Loucy (cell line): ENCODE measurements at regions not wholly inside any gene's neighbourhood (a gene's known extent, or its start where the extent isn't known, plus 50 kb on each side); places are given as distances from the start of the nearest gene placed in this dataset.

Experiments
- EZH2phosphoT487 ChIP-seq: fragments of 200-600 bp; IDR thresholded peaks from 2 replicates; pipeline ENCODE4 v1.6.1; 2018; ENCODE audit warnings: antibody characterized with exemption, mild to moderate bottlenecking, moderate library complexity, borderline replicate concordance
- TF ChIP-seq, protein P1 (sequence below): fragments of 200-600 bp; sonication (generic); conservative IDR thresholded peaks from 2 replicates; pipeline ENCODE4 v1.5.1; 2014; ENCODE audit warnings: mild to moderate bottlenecking, antibody characterized with exemption, low read length

DNA sequence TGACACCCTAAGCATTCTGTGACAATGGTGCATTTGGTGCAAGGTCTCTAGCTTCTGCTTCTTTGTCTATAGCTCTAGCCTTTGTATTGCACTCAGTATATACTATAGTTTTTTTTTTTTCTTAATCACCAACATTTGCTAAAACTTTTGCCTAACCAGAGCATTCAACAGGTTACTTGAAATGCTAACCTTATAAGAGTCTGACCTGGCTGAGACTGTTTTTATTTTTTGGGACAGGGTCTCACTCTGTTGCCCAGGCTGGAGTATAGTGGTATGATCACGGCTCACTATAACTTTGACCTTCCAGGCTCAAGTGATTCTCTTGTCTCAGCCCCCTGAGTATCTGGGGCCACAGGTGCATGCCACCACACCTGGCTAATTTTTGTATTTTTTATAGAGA, 92.4 kb downstream of the ZNF365 start:
- TF ChIP-seq, protein P1, sequence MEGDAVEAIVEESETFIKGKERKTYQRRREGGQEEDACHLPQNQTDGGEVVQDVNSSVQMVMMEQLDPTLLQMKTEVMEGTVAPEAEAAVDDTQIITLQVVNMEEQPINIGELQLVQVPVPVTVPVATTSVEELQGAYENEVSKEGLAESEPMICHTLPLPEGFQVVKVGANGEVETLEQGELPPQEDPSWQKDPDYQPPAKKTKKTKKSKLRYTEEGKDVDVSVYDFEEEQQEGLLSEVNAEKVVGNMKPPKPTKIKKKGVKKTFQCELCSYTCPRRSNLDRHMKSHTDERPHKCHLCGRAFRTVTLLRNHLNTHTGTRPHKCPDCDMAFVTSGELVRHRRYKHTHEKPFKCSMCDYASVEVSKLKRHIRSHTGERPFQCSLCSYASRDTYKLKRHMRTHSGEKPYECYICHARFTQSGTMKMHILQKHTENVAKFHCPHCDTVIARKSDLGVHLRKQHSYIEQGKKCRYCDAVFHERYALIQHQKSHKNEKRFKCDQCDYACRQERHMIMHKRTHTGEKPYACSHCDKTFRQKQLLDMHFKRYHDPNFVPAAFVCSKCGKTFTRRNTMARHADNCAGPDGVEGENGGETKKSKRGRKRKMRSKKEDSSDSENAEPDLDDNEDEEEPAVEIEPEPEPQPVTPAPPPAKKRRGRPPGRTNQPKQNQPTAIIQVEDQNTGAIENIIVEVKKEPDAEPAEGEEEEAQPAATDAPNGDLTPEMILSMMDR, result no peak
- no peak for TF ChIP-seq EZH2phosphoT487
